GM12865 (cell line): ENCODE measurements at regions not wholly inside any gene's neighbourhood (a gene's known extent, or its start where the extent isn't known, plus 50 kb on each side); places are given as distances from the start of the nearest gene placed in this dataset.

Experiments
- DNase-seq: peaks from one replicate; pipeline ENCODE4 v3.0.0; 2010; ENCODE audit warnings: low read depth
- H3K4me3 ChIP-seq: 2 replicates; pipeline ENCODE4 v1.5.1; 2011; ENCODE audit warnings: mild to moderate bottlenecking, low read depth, low read length, control low read depth
- CTCF ChIP-seq: IDR thresholded peaks from 2 replicates; pipeline ENCODE4 v1.5.1; 2011; ENCODE audit warnings: low read length, control low read depth, low read depth, inconsistent platforms; ENCODE audit not compliant: insufficient read depth; ENCODE audit errors: missing control alignments

GRCh38 chr11:106403751-106404150 is 326.3 kb downstream of the AASDHPPT start:
- no peak overlapping the region for H3K4me3 ChIP-seq
- no peak for TF ChIP-seq CTCF
- DNase-seq, result no peak

- no peak for TF ChIP-seq CTCF
- DNase-seq, result no peak
- H3K4me3 ChIP-seq, result no peak overlapping the region
These were observed 331.8 kb downstream of the AASDHPPT start for GRCh38 chr11:106409222-106409621.

GRCh38 chr11:106409671-106410070 is 332.2 kb downstream of the AASDHPPT start:
- no peak overlapping the region for H3K4me3 ChIP-seq
- TF ChIP-seq CTCF, result no peak
- no peak for DNase-seq

- TF ChIP-seq CTCF, result no peak
- no peak overlapping the region for H3K4me3 ChIP-seq
- no peak for DNase-seq
These were observed 333.4 kb downstream of the AASDHPPT start for GRCh38 chr11:106410902-106411301.

- DNase-seq, result no peak
- H3K4me3 ChIP-seq, result no peak overlapping the region
- no peak for TF ChIP-seq CTCF
These were observed 335.8 kb downstream of the AASDHPPT start for GRCh38 chr11:106413222-106413621.

- no peak for DNase-seq
- H3K4me3 ChIP-seq, result no peak overlapping the region
- no peak for TF ChIP-seq CTCF
These were observed 338.0 kb downstream of the AASDHPPT start for GRCh38 chr11:106415510-106415909.

- no peak overlapping the region for H3K4me3 ChIP-seq
- TF ChIP-seq CTCF, result no peak
- no peak for DNase-seq
These were observed 341.3 kb downstream of the AASDHPPT start for GRCh38 chr11:106418791-106419190.
